WTC11 (cell line): ENCODE measurements at regions not wholly inside any gene's neighbourhood (a gene's known extent, or its start where the extent isn't known, plus 50 kb on each side); places are given as distances from the start of the nearest gene placed in this dataset.

ENCODE experiments used
- CBFB ChIP-seq: sonication (generic); formaldehyde crosslinking; IDR thresholded peaks from 2 replicates; pipeline ENCODE4 v1.8.1; 2022; ENCODE audit warnings: mild to moderate bottlenecking, low read depth, missing genetic modification reagents
- CREM ChIP-seq: sonication (generic); formaldehyde crosslinking; IDR thresholded peaks from 2 replicates; pipeline ENCODE4 v1.8.1; 2022; ENCODE audit warnings: mild to moderate bottlenecking, missing genetic modification reagents, moderate library complexity
- CTCF ChIP-seq: fragments of 200-600 bp; IDR thresholded peaks from 2 replicates; pipeline ENCODE4 v1.8.0; 2022; ENCODE audit warnings: antibody characterized with exemption
- SP1 ChIP-seq: sonication (generic); formaldehyde crosslinking; conservative IDR thresholded peaks from 2 replicates; pipeline ENCODE4 v1.8.1; 2022; ENCODE audit warnings: missing genetic modification reagents
- USF2 ChIP-seq: sonication (generic); formaldehyde crosslinking; IDR thresholded peaks from 2 replicates; pipeline ENCODE4 v1.8.1; 2023; ENCODE audit warnings: mild to moderate bottlenecking, missing genetic modification reagents, moderate library complexity
- ZNF232 ChIP-seq: sonication (generic); formaldehyde crosslinking; IDR thresholded peaks from 2 replicates; pipeline ENCODE4 v1.8.0; 2022; ENCODE audit warnings: mild to moderate bottlenecking, missing genetic modification reagents

- TF ChIP-seq CTCF (no peak), USF2 (CRISPR knock-in tag) (no peak), CBFB (CRISPR knock-in tag) (no peak), SP1 (CRISPR knock-in tag) (no peak), CREM (no peak), ZNF232 (no peak)
These were observed 664.7 kb downstream of the ACTL7B start for GRCh38 chr9:108191065-108191464.
